ENCODE measurements at regions not wholly inside any gene's neighbourhood (a gene's known extent, or its start where the extent isn't known, plus 50 kb on each side); places are given as distances from the start of the nearest gene placed in this dataset.

- TF ChIP-seq CTCF (IDR thresholded peaks at IDR 0.05) (no peak), EZH2 (IDR thresholded peaks at IDR 0.05) (no peak)
Measured at GRCh38 chr7:125495997-125496396, 566.4 kb upstream of the POT1 start.
